HTR-8/SVneo (cell line): ENCODE measurements at regions not wholly inside any gene's neighbourhood (a gene's known extent, or its start where the extent isn't known, plus 50 kb on each side); places are given as distances from the start of the nearest gene placed in this dataset.

Experiments
- DNase-seq: peaks from one replicate; pipeline ENCODE4 v3.0.0; 2011; ENCODE audit warnings: low spot score, mixed read lengths; ENCODE audit not compliant: insufficient read length
- FAIRE-seq: peaks from 2 replicates; lab custom pipeline; 2011; peaks lifted over from hg19 to GRCh38; lab: Jason Lieb, UNC

GRCh38 chr5:91443761-91444467, 60.8 kb upstream of the ARRDC3 start:
- no peak for FAIRE-seq
- no peak for DNase-seq

GRCh38 chr5:91443023-91443422, 59.9 kb upstream of the ARRDC3 start:
- no peak for FAIRE-seq
- no peak for DNase-seq

- DNase-seq = no peak
- FAIRE-seq = no peak
Observed at GRCh38 chr5:91441082-91441481, 58.0 kb upstream of the ARRDC3 start.

- DNase-seq (no peak), FAIRE-seq (no peak)
Observed at GRCh38 chr5:91438871-91439270, 55.8 kb upstream of the ARRDC3 start.

- FAIRE-seq (no peak), DNase-seq (no peak)
Observed at GRCh38 chr5:91436241-91436640, 53.1 kb upstream of the ARRDC3 start.

GRCh38 chr5:91434348-91434747, 51.2 kb upstream of the ARRDC3 start:
- FAIRE-seq (no peak), DNase-seq (no peak)

GRCh38 chr5:91433861-91434260, 50.7 kb upstream of the ARRDC3 start:
- DNase-seq (no peak), FAIRE-seq (no peak)
